H7 (cell line): ENCODE measurements at regions not wholly inside any gene's neighbourhood (a gene's known extent, or its start where the extent isn't known, plus 50 kb on each side); places are given as distances from the start of the nearest gene placed in this dataset.

Experiments
- DNase-seq: peaks from one replicate; pipeline ENCODE4 v3.0.0; 2012
- H3K27me3 ChIP-seq: 2 replicates; pipeline ENCODE4 v1.6.0; 2011; ENCODE audit warnings: mild to moderate bottlenecking, low read length; ENCODE audit not compliant: control insufficient read depth, insufficient read depth
- H3K36me3 ChIP-seq: replicated peaks from 2 replicates; pipeline ENCODE4 v1.5.1; 2011; ENCODE audit warnings: low read length; ENCODE audit not compliant: control insufficient read depth, insufficient read depth
- H3K4me3 ChIP-seq: 2 replicates; pipeline ENCODE4 v1.5.1; 2011; ENCODE audit warnings: low read depth, mild to moderate bottlenecking, control low read depth, low read length, moderate library complexity; ENCODE audit not compliant: insufficient read depth

DNA sequence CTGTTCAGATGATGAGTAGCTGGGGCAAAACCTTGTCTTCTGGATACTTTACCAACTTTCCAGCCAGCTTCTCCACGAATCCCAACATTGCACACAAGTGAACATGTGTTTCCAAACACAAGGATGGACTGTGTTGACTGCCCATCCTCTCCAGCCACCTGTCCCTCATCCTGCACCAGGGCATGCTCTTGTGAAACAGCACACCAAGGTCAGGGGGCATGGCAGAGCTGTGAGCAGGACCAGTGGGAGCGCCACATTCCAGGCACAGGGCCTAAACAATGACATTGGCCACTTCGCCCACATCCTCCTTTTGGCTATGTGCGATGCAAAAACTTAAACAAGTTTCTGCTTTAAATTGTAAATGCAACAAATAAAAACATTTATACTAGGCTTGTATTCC is 105.5 kb downstream of the IRS2 start:
- Histone ChIP-seq H3K36me3 (no peaks in the 10 kb centered on the region), H3K4me3 (no peak overlapping the region), H3K27me3 (no peaks in the 10 kb centered on the region)
- no peak for DNase-seq

DNA sequence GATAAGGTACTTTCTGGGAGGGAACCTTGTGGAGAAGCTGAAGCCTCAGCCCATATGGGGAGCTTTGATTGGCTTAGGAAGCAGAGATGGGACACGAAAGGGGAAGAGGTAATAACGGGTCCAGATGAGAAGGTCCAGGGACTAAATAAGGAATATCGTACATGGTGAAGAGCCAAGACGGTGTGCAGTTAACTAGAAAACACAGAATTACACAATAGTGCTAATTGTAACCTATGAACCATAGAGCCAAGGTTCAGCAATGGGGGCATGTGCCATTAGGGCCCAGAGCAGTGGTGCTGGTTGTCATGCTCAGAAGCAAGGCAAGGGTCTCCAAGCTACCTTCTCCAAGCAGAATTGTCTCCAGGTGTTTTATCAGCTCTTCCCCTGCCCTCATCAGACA is 106.1 kb downstream of the IRS2 start:
- Histone ChIP-seq H3K36me3 (no peaks in the 10 kb centered on the region), H3K27me3 (no peaks in the 10 kb centered on the region), H3K4me3 (no peak overlapping the region)
- DNase-seq = no peak

GRCh38 chr13:109678459-109678858 is 107.9 kb downstream of the IRS2 start:
- no peaks in the 10 kb centered on the region for H3K27me3 ChIP-seq
- no peaks in the 10 kb centered on the region for H3K36me3 ChIP-seq
- no peak for DNase-seq
- no peak overlapping the region for H3K4me3 ChIP-seq

GRCh38 chr13:109677206-109677605 is 109.2 kb downstream of the IRS2 start:
- Histone ChIP-seq H3K36me3 (no peaks in the 10 kb centered on the region), H3K27me3 (no peaks in the 10 kb centered on the region), H3K4me3 (no peak overlapping the region)
- no peak for DNase-seq

DNA sequence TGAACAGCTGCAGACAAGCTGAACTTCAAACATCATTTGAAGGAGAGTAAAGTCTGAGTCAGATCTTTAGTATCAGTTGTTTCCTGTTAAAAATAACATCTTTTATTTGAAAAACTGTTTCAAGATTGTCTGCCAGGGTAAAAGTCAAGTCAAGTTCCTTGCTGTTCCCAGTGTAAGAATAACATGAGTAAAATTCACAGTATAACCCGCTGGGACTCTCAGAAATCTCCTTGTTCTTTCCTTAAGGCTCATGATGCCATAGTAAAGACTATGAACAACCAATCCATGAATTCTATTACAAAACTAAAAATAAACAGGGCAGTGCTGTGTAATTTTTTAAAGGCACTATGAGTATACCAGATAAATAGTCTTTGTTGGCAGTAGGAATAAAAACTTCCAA is 112.9 kb downstream of the IRS2 start:
- Histone ChIP-seq H3K27me3 (no peaks in the 10 kb centered on the region), H3K36me3 (no peaks in the 10 kb centered on the region), H3K4me3 (no peak overlapping the region)
- no peak for DNase-seq

DNA sequence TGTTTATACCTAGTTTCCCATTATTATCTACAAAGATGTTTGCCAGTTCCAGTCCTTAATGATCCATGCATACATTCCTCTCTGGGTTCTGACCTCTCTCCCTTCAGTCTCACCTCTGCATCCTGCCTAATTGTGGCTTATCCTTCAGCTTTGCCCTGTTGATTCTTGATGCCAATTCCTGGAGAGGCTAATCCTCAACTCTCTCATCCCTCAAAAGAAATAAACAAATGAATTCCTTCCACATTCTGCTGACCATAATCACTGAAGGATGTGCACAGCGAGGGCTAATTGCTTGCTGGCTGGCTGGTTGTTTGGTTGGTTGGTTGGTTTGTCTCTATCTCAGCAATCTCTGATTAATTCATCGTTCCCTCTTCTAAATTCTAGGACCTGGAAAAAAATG is 113.8 kb downstream of the IRS2 start:
- no peaks in the 10 kb centered on the region for H3K36me3 ChIP-seq
- H3K27me3 ChIP-seq = no peaks in the 10 kb centered on the region
- H3K4me3 ChIP-seq = no peak overlapping the region
- DNase-seq = no peak

- H3K27me3 ChIP-seq = no peaks in the 10 kb centered on the region
- H3K4me3 ChIP-seq = no peak overlapping the region
- DNase-seq = no peak
- no peaks in the 10 kb centered on the region for H3K36me3 ChIP-seq
These were observed 114.5 kb downstream of the IRS2 start for GRCh38 chr13:109671919-109672318.

- H3K36me3 ChIP-seq = no peaks in the 10 kb centered on the region
These were observed 115.6 kb downstream of the IRS2 start for GRCh38 chr13:109670776-109671175.

GRCh38 chr13:109669956-109670355 is 116.4 kb downstream of the IRS2 start:
- H3K4me3 ChIP-seq = no peak overlapping the region
- H3K27me3 ChIP-seq = no peaks in the 10 kb centered on the region
- no peaks in the 10 kb centered on the region for H3K36me3 ChIP-seq
- no peak for DNase-seq

More at GRCh38 chr13:109670776-109671175, 115.6 kb downstream of the IRS2 start:
- no peak for DNase-seq
- H3K4me3 ChIP-seq = no peak overlapping the region
- no peaks in the 10 kb centered on the region for H3K27me3 ChIP-seq

DNA sequence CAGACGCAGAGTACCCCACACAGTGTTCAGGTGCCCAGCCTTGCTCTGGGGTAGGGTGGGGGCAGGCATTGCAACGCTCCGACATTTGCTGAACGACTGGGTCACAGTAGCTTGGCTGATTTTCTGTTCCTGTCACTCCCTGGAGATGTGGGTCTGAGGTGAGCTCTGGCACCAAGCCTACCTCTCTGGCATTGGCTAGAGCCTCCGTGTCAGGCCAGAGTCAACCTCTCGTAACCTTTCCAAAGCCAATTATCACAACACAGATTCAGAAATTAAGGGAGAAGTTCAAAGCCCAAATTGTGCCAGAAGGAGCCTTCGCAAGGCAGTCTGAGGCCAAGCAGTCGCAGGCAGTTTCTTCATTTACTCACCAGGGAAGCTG is 117.2 kb downstream of the IRS2 start:
- no peak for DNase-seq
- H3K4me3 ChIP-seq = no peak overlapping the region
- no peaks in the 10 kb centered on the region for H3K27me3 ChIP-seq
- no peaks in the 10 kb centered on the region for H3K36me3 ChIP-seq

DNA sequence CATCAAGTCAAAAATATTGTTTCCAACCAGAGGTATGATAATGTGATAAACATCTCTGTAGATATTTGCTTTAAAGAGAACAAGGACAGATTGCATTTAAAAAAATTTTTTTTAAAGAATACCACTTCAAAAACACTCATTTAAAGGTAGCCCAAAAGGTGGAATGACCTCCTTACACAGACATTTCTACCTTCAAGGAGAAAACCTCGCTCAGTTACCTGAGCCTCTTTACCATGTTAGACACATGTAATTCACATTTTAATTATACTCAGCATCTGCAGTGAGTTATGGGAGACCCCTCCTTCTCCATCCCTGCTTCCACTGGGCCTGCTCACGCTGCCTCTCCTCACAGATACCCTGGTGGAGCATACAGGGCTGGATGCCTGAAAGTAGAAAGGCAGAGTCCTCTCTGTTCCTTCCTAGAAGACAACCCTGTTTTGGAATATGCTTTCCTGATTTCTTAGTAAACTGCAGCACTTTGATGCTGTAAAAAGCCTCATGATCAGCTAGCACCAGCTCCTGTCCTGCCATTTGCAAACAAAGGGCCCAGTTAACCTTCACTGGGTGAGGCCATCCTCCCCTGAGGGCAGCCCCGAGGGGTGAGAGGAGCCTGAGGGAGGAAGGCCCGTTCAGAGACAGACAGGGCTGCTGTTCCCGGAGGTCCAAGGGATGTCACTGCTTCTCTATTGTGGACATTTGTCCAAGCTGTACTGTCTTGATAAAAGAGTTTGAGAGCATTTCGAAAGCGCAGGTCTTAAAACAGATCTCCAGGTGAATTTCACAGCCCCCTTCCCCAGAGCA is 117.8 kb downstream of the IRS2 start:
- no peaks in the 10 kb centered on the region for H3K36me3 ChIP-seq
- no peak overlapping the region for H3K4me3 ChIP-seq
- DNase-seq = no peak
- no peaks in the 10 kb centered on the region for H3K27me3 ChIP-seq

- no peak overlapping the region for H3K4me3 ChIP-seq
- no peak for DNase-seq
- H3K36me3 ChIP-seq = no peaks in the 10 kb centered on the region
- H3K27me3 ChIP-seq = no peaks in the 10 kb centered on the region
These were observed 118.5 kb downstream of the IRS2 start for GRCh38 chr13:109667807-109668291.

DNA sequence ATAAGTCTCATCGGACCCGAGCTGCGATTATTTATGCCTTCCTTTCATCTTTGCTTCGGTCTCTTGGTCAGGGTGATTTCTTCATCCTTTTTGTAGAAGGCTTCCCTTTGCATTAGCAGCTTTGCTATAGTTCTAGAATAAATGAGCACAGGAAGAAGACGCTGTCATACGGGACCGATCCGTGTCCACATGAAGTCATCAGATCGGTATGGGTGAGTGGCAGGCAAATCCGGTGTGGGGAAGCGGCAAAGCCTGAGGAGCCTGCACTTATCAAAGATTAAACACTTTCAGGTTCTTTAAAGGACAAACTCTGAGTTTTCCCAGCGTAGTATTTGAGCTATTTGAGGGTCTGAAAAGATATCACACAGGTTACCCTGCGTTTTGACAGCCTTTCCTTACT is 119.3 kb downstream of the IRS2 start:
- no peak for DNase-seq
- no peak overlapping the region for H3K4me3 ChIP-seq
- no peaks in the 10 kb centered on the region for H3K27me3 ChIP-seq
- H3K36me3 ChIP-seq = no peaks in the 10 kb centered on the region

GRCh38 chr13:109666656-109667055 is 119.7 kb downstream of the IRS2 start:
- Histone ChIP-seq H3K27me3 (no peaks in the 10 kb centered on the region), H3K36me3 (no peaks in the 10 kb centered on the region), H3K4me3 (no peak overlapping the region)
- DNase-seq = no peak

- H3K4me3 ChIP-seq = no peak overlapping the region
- no peak for DNase-seq
- H3K27me3 ChIP-seq = no peaks in the 10 kb centered on the region
- no peaks in the 10 kb centered on the region for H3K36me3 ChIP-seq
These were observed 120.6 kb downstream of the IRS2 start for GRCh38 chr13:109665781-109666249.
